K562 (cell line): ENCODE measurements at regions not wholly inside any gene's neighbourhood (a gene's known extent, or its start where the extent isn't known, plus 50 kb on each side); places are given as distances from the start of the nearest gene placed in this dataset.
A peak's percentile ranks its signal among the peaks of the same experiment; 100 is the strongest.

ENCODE experiments used
- EHMT2 ChIP-seq: fragments of 450-650 bp; IDR thresholded peaks from 2 replicates; pipeline ENCODE4 v1.6.1; 2018; ENCODE audit warnings: antibody characterized with exemption
- HNRNPL ChIP-seq: fragments of 200-400 bp; formaldehyde crosslinking; IDR thresholded peaks from 2 replicates; pipeline ENCODE4 v1.6.1; 2017; ENCODE audit warnings: low read depth, mild to moderate bottlenecking, low read length
- KLF10 ChIP-seq: fragments of 250-450 bp; sonication (Bioruptor Pico); IDR thresholded peaks from 2 replicates; pipeline ENCODE4 v1.6.1; 2021; ENCODE audit warnings: matching md5 sums
- MCM2 ChIP-seq: fragments of 450-650 bp; IDR thresholded peaks from 2 replicates; pipeline ENCODE4 v1.6.1; 2017; ENCODE audit warnings: low read depth, mild to moderate bottlenecking
- MCM3 ChIP-seq: fragments of 450-650 bp; IDR thresholded peaks from 2 replicates; pipeline ENCODE4 v1.6.1; 2016
- MYC ChIP-seq, 2 experiments: fragments of 250-450 bp in 1 of 2; sonication (Bioruptor Pico) in 1 of 2; IDR thresholded peaks; 2 replicates each; pipeline versions ENCODE4 v1.5.1 to v1.6.1; 2012 to 2021; ENCODE audit warnings: low read depth in 2 of 2, borderline replicate concordance in 1 of 2, improper control_type of control experiment in 1 of 2, low read length in 1 of 2, mild to moderate bottlenecking in 1 of 2, moderate library complexity in 1 of 2
- NFIC ChIP-seq: fragments of 450-650 bp; IDR thresholded peaks from 2 replicates; pipeline ENCODE4 v1.6.1; 2017; ENCODE audit warnings: mild to moderate bottlenecking, inconsistent platforms
- NFIX ChIP-seq: fragments of 250-450 bp; sonication (Bioruptor Pico); IDR thresholded peaks from 2 replicates; pipeline ENCODE4 v1.4.0; 2020; ENCODE audit warnings: low read depth, mild to moderate bottlenecking, moderate library complexity
- NONO ChIP-seq, 2 experiments: fragments of 200-400 bp in 1 of 2; fragments of 450-650 bp in 1 of 2; formaldehyde crosslinking in 1 of 2; IDR thresholded peaks; 2 replicates each; pipeline ENCODE4 v1.6.1; 2017; ENCODE audit warnings: low read depth in 2 of 2, mild to moderate bottlenecking in 2 of 2, moderate library complexity in 2 of 2, low read length in 1 of 2
- PBX2 ChIP-seq, 2 experiments: IDR thresholded peaks in 1 of 2; conservative IDR thresholded peaks in 1 of 2; 2 replicates each; pipeline ENCODE4 v1.6.1; 2016; ENCODE audit warnings: low read depth in 2 of 2, mild to moderate bottlenecking in 1 of 2, missing compliant biosample characterization in 1 of 2, missing genetic modification characterization in 1 of 2, moderate library complexity in 1 of 2
- POLR2G ChIP-seq: fragments of 200-400 bp; formaldehyde crosslinking; IDR thresholded peaks from 2 replicates; pipeline ENCODE4 v1.6.1; 2017; ENCODE audit warnings: low read depth, mild to moderate bottlenecking, antibody characterized with exemption, low read length, moderate library complexity
- SMAD4 ChIP-seq: fragments of 250-450 bp; sonication (Bioruptor Pico); conservative IDR thresholded peaks from 2 replicates; pipeline ENCODE4 v1.8.0; 2021; ENCODE audit warnings: inconsistent platforms, mild to moderate bottlenecking, moderate library complexity
- SRSF9 ChIP-seq: fragments of 200-400 bp; formaldehyde crosslinking; IDR thresholded peaks from 2 replicates; pipeline ENCODE4 v1.6.1; 2017; ENCODE audit warnings: low read depth, low read length, borderline replicate concordance
- TBP ChIP-seq: optimal IDR thresholded peaks from 2 replicates; pipeline ENCODE3; 2011; ENCODE audit warnings: low read depth, low read length, improper control_type of control experiment
- THAP12 ChIP-seq: fragments of 250-450 bp; sonication (Bioruptor Pico); IDR thresholded peaks from 2 replicates; pipeline ENCODE4 v1.9.0; 2021; ENCODE audit warnings: mild to moderate bottlenecking, inconsistent platforms
- ZBTB8A ChIP-seq: fragments of 450-650 bp; IDR thresholded peaks from 2 replicates; pipeline ENCODE4 v1.6.1; 2018; ENCODE audit warnings: mild to moderate bottlenecking, moderate library complexity; ENCODE audit not compliant: partially characterized antibody
- ZFPM2 ChIP-seq: fragments of 250-450 bp; sonication (Bioruptor Pico); IDR thresholded peaks from 2 replicates; pipeline ENCODE4 v1.5.1; 2022; ENCODE audit warnings: mild to moderate bottlenecking
- ZNF133 ChIP-seq: fragments of 250-450 bp; sonication (Bioruptor Pico); IDR thresholded peaks from 2 replicates; pipeline ENCODE4 v1.4.0; 2020; ENCODE audit warnings: mild to moderate bottlenecking
- ZNF140 ChIP-seq: fragments of 250-450 bp; sonication (Bioruptor Pico); IDR thresholded peaks from 2 replicates; pipeline ENCODE4 v1.8.0; 2021; ENCODE audit warnings: moderate library complexity, mild to moderate bottlenecking, inconsistent platforms
- ZNF24 ChIP-seq: fragments of 450-650 bp; IDR thresholded peaks from 2 replicates; pipeline ENCODE4 v1.6.1; 2016
- ZNF263 ChIP-seq: sonication (generic); formaldehyde crosslinking; IDR thresholded peaks from 2 replicates; pipeline ENCODE4 v1.8.0; 2022; ENCODE audit warnings: mild to moderate bottlenecking, missing genetic modification reagents, borderline replicate concordance
- ZNF780A ChIP-seq: fragments of 250-450 bp; sonication (Bioruptor Pico); IDR thresholded peaks from 2 replicates; pipeline ENCODE4 v1.5.0; 2021; ENCODE audit warnings: mild to moderate bottlenecking
- ZNF79 ChIP-seq: fragments of 250-450 bp; sonication (Bioruptor Pico); IDR thresholded peaks from 2 replicates; pipeline ENCODE4 v1.4.0; 2020; ENCODE audit warnings: low read depth, mild to moderate bottlenecking, moderate library complexity

DNA sequence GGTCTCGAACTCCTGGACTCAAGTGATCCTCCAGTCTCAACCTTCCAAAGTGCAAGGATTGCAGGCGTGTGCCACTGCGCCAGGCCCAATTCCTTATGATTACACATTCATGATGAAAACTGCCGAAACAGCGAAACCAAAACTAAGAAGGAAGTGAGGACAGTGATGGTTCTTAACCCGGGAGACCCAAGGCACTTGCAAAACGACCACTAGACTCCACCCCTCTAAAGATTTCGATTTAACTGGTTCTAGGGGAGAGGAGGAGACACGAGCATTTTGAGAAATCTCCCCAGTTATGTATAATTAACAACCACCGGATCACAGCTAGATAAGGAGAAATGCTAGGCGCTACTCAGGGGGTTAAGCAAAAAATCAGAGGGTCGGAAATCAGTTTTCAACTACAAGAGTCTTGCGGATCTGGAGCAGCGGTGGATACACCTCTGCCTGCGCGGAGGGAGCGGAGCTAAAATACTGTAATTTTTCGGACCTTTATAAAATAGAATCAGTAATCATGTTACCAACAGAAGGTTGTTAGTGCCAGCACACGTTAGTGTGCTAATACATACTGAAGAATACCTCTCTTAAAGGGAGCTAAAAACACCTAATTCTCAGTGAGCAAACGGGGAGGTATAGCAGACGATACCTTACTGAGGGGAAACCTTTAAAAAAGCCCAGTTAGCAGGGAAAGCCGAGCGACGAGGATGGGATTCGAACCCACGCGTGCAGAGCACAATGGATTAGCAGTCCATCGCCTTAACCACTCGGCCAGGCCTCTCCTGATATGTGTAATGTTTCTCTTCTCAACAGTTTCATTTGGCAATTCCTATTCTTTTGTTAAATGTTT is 60.0 kb upstream of the BTN3A2 start (continued):
- TF ChIP-seq PBX2 (CRISPR knock-in tag; IDR thresholded peaks at IDR 0.05; ENCODE audit: low read depth) = no peak
- TF ChIP-seq PBX2 (tag; conservative IDR thresholded peaks at IDR 0.05; ENCODE audit: low read depth) = no peak; the same call in 1 of the 2 replicates
- TF ChIP-seq ZNF79 = 0 out of 2 replicates have a peak, but pooled peaks have one; percentile 47
- TF ChIP-seq SMAD4 (CRISPR knock-in tag) = no peak
- no peak for TF ChIP-seq SRSF9
- TF ChIP-seq MYC (IDR thresholded peaks at IDR 0.05; ENCODE audit: low read depth, low read length) = peak; percentile 87
- TF ChIP-seq MYC (CRISPR knock-in tag; IDR thresholded peaks at IDR 0.05; ENCODE audit: borderline replicate concordance, low read depth) = peak; percentile 70; the same call in 1 of the 2 replicates
- TF ChIP-seq ZNF24 = peak; percentile 47; the same call in 1 of the 2 replicates
- peak; percentile 62; the same call in 1 of the 2 replicates for TF ChIP-seq NFIC
- TF ChIP-seq EHMT2 = no peak; the same call in 1 of the 2 replicates
- peak; percentile 100 for TF ChIP-seq TBP
- no peak for TF ChIP-seq HNRNPL
- no peak for TF ChIP-seq ZNF140 (CRISPR knock-in tag)
- TF ChIP-seq KLF10 (CRISPR knock-in tag) = no peak
- no peak; a peak in 1 of 4 replicates for TF ChIP-seq NONO (IDR thresholded peaks at IDR 0.05; ENCODE audit: low read depth in 2 of 2, low read length in 1 of 2)
- TF ChIP-seq NFIX (CRISPR knock-in tag) = no peak
- TF ChIP-seq MCM3 = no peak
- no peak for TF ChIP-seq POLR2G
- TF ChIP-seq THAP12 = peak; percentile 45; the same call in 1 of the 2 replicates
- TF ChIP-seq ZNF780A (CRISPR knock-in tag) = no peak
- TF ChIP-seq ZNF133 (CRISPR knock-in tag) = no peak
- TF ChIP-seq ZFPM2 (CRISPR knock-in tag) = no peak
- TF ChIP-seq ZBTB8A = peak; percentile 53
- no peak for TF ChIP-seq ZNF263
- TF ChIP-seq MCM2 = no peak
